GM19438 (cell line): ENCODE measurements at regions not wholly inside any gene's neighbourhood (a gene's known extent, or its start where the extent isn't known, plus 50 kb on each side); places are given as distances from the start of the nearest gene placed in this dataset.
"Not testable (repeated sequence)": the region's sequence is repeated elsewhere in the genome, so short reads cannot be mapped to it uniquely, and the experiment has no call there.

Source experiments
- ATAC-seq: cut with Tn5 transposase; IDR thresholded peaks from one replicate; pipeline ENCODE4 v1.9.1; 2021; ENCODE audit warnings: low read depth; ENCODE audit not compliant: unreplicated experiment

DNA sequence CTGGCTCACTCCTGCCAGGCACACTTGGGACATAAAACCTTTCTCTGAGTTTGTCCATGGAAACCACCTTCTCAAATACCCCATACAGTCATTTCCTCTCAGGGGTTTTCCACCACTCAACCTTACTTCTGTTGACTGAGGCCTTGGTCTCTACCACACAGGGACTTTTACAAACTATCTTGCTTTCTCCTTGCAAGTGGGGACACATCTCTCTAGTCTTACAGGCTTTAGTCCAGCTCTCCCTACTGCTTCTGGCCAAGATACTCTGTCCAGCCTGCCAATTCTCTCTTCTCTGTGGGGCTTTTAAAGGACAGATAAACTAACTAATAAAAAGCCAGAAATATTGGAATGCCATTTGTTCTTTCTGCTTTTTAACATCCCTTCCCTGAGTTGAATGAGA, 510.8 kb downstream of the TTLL7 start:
- peak; percentile 78 for ATAC-seq

DNA sequence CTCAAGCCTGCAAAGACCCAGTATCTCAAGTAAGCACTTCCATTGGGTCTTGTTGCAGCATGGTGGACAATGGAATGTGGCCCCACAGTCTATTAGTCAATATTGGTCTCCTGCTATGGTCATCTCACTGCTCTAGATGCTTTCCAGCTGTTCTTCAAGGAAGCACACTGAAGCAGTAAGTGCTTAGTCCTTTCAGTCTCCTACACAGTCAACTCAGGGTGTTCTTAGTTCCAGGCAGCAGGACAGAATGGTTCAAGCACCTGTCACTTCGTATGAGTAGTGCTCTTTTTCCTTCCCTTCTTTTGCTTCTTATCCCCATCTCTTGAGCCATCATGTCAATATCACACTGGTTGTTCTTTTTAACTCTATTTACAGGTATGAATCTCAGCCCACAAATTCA, 511.5 kb downstream of the TTLL7 start:
- ATAC-seq: peak; percentile 41

DNA sequence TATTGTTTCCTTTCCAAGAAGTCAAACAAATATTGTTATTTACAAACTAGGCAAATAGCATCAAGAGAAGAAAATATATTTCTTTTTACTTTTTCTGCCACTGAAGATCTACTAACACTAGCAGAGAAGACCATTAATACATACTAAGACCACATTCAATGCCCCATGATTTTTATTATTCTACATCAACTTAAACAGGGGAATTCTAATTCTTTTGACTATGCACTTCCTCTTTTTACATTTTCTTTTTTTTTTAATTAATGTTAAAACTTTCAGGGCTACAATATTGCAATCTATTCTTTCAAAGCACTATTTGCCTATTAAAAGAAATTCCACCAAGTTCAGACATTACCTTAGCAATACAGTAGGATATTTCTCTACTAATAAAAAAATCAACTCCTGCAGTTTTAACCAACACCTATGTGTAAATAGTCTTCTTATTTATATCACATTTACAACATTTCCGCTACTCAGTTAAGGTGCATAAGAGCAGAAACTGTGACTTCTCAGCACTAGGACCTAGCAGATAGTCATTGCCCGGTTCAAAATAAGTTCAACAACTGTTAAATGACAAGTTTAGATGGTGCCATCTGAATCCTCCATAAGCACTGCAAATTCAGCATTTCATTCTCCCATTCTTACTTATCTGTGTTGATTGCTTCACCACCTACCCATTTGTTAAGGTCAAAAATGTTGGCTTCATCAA, 513.5 kb downstream of the TTLL7 start:
- ATAC-seq: not testable (repeated sequence)

DNA sequence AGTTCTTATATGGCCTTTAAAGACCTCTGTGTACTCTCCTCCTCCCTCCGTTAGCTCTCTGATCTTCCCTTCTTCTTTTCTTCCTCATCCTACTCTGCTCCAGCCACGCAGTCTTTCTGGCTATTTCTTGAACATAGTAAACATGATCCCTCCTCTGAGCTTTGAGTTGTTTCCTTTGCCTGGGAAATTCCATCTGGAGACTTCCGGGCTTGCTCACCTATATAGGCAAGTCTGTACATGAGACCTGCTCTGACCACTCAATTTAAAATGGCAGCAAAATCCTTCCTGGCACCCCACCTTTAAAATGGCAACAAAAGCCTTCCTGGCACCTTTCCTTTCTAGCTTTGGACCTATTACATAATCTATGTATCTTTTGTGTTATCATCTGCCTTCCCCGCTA, 517.6 kb downstream of the TTLL7 start:
- not testable (repeated sequence) for ATAC-seq

DNA sequence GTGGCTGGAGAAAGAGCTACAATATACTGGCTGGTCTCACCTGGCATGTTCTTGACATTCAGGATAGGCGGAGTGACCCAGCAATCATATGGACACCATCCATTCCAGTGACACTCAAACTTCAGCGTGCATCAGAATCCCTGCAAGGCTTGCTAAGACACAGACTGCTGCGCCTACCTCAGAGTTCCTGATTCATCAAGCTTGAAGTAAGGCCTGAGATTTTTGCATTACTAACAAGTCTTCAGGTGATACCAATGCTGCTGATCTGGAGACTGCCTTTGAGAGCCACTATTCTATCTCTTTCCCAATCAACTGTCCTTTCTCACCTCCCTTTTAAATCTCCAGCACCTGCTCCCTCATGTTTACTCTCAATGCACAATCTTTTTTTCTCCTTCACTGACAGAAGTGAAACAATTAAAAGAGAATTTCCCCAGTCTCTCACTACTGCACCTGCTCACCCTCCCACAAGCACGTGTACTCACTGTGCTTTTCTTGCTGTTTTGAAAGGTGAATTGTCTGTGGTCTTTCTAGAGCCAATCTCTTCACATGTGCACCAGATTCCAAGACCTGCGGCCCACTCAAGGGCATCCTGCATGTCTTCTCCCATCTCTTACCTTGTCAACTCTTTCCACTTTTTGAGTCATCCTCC, 519.2 kb downstream of the TTLL7 start:
- peak; percentile 77 for ATAC-seq

DNA sequence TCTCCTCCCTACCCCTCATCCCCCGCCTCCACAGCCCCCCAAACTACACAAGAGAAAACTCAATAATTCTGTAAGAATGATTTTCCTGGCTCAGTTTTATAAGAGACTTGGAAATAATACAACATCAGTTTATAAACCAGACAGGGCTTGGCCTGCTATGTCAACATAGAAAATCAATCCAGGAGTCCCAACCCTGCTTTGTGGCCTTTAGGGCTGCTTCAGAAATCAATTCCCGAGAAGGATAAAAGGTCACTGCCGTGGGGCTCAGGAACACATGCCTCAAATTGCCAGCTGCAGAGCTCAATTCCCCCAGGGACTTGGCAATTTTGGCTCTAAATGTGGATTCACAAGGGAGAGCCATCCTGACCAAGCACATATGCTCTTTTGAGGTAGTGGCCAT, 520.8 kb downstream of the TTLL7 start:
- ATAC-seq: not testable (repeated sequence)

DNA sequence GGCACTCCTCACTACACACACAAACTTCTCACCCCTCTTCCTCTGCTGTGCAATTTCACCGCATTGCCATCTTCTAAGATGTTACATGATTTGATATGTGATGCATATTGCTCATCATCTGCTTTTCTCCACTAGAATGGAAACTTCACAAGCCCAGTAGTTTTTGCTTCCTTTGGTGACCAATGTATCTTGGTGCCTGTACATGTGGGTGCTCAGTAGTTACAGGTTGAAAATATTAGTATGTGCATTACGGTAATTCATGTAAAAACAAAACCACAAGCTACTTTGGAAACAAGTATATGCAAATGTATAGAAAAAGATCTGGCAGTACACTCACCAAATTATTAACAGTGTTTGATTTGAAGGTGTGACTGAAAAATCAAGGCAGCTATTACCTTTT, 522.4 kb downstream of the TTLL7 start:
- not testable (repeated sequence) for ATAC-seq

DNA sequence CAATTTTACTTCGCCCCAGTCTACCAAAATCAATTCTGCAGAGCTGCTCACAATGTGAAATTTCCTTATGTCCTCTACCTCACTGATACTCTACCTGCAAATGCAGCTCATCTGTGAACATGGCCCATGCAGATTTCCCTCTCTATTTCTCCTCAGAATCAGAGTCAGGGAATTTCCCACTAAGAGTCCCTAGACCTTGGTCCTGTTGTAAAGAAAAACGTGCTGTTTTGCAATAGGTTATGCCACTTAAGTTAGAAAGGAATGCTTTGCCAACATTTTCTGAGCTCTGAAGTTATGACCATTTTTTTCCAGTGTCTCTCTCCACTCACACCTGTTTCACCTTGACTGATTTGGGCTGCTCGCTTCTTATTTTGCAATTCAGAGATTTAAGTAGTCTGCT, 524.0 kb downstream of the TTLL7 start:
- not testable (repeated sequence) for ATAC-seq

DNA sequence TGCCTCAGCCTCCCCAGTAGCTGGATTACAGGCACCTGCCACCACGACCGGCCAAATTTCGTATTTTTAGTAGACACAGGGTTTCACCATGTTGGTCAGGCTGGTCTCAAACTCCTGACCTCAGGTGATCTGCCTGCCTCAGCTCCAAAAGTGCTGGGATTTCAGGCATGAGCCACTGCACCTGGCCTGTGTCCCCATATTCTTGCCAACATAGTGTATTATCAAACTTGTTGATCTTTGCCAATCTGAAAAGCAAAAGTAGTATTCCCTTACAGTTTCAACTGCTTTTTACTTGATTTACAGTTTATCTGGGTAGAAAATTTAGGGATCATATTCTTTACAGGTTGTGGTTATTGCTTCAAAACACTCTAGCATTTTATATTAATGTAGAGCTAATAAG, 524.9 kb downstream of the TTLL7 start:
- ATAC-seq: not testable (repeated sequence)

DNA sequence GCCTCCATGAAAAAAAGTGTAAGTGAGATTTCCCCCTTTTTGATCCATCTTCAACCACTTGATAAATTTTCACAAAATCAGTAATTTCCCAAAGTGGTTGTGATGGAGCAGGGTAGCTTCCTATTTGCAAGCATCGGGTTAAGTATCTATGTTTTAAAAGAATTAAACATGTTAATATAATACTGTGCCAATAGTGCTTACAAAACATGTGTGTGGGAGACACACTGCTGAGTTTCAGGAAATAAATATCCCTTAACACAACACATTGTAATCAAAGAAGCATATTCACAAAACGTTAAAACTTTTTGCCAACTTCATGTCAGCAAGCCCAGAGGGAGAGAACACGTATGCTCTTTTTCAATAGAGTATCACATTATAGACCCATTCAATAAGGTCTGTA, 526.9 kb downstream of the TTLL7 start:
- ATAC-seq: not testable (repeated sequence)

DNA sequence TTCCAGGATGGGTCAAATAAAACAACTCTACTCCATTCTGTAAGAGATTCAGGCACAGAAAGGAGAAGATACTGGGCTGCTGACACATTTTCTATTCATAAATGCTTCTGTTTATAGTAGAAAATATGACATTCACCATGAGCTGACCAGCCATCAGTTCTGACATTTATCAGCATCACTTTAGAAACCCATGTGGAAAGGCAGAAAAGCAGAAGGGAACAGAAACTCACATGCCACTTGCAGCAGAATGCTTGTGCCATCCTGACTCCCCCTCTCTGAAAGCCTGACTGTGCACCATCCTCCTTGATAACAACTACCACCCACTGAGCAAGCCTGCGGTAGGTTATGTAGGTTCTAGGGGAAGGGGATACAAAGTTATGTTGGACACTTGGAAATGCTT, 527.7 kb downstream of the TTLL7 start:
- ATAC-seq: not testable (repeated sequence)

DNA sequence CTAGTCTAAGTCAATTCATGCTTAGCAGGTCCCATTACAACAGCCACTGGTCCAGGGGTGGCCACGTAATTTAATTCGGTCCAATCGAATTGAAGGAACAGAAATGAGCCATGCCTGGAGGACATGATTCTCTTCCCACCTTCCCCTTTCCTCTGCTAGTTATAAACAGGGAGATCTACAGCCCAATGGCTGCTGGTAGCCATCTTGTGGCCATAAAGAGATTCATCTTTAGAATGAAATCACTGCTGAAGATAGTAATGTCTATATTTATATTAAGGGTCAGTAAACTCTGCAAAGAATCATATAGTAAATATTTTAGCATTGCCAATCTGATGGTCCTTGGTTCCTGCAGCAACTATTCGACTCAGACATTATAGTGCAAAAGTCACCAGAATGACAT, 530.6 kb downstream of the TTLL7 start:
- not testable (repeated sequence) for ATAC-seq

DNA sequence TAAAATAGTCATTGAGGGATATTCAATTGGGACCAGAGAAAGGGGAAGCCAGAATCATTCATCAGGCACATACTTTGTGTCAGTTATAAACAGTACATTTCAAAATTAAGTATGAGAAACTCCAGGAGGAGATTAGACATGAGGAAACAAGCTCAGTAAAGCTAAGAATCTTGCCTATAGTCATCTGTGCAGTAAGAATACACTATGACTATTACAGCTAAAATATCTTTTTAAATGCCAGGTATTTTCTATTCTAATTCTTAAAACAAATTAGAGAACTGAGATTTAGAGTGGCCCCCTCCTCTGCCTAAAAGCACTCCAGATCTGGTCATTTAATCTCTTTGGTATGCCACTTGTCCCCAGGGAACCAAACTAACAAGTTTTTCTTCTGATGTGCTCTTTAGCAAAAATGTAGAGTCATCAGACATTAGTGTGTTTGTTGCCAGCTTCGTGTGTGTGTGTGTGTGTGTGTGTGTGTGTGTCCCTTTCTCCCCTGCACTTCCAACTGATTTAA, 541.1 kb downstream of the TTLL7 start:
- not testable (repeated sequence) for ATAC-seq

DNA sequence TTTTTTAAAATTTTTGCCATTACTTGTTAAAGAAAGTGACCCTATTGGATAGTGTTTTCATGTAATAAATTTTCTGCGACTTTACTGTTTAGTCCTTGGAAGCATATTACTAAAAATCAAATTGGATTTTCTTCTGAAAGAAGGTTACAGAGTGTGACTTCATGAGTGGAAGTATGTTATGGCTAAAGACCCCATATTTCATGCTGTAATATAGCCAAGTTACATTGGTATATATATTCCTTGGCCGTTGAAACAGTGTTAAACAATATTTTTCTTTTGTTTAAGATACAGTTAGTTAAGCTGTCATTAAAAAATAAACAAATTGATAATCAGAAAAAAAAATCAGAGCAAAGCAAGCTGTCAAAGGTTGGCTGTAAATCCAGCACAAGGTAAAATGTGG, 541.7 kb downstream of the TTLL7 start:
- ATAC-seq: not testable (repeated sequence)

DNA sequence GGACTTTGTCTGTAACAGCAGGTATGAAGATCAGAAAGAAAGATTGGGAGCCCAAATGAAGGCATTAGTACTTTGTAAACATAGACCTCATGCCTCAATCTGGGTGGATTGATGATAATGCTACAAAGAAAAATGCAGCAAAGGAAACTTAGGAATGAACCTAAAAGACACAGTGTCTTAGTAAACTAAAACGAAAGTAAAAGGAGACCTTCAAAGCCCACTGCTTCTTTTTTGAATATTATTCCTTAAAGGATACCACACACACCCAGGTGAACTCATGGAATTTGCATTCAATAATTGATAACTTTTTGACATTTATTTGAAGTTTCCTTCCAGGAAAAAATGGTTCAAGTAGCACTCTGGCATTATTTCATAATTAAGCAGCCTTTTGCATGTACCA, 543.2 kb downstream of the TTLL7 start:
- not testable (repeated sequence) for ATAC-seq

DNA sequence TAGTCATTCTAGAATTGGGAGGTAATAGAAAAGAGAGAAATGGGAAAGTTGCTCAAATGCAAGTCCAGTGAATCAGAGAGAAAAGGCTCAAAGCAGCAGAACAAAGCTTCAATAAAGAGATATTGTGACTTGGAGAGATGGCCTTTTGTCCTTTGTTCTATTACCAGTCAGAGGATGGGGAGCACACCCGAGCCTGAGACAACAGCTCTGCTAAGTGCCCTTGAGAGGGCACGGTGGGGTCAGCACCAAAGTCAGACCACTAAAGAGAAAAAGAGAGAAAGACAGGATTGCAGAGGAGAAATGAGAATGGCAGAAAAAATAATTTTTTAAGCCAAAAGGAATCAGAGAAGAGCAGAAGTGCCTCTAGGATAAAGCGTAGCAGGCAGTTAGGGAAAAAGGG, 553.1 kb downstream of the TTLL7 start:
- ATAC-seq: not testable (repeated sequence)

DNA sequence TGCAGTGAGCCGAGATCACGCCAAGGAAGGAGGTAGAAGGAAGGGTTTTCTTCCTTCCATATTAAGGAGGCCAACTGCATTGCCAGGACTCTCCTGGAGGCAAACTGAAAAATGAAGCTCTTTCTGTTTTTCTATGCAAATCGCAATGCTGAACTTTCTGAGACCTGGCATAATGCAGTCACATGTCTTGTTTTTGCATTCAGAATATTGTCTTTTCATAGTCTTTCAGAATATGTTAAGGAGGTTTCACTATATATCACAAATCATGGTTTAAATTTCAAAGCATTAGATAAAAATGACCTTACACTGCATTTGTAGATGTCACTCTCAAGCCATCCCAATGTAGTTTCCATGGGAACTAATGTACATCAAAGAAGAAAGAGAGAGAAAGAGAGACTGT, 556.5 kb downstream of the TTLL7 start:
- ATAC-seq: not testable (repeated sequence)

DNA sequence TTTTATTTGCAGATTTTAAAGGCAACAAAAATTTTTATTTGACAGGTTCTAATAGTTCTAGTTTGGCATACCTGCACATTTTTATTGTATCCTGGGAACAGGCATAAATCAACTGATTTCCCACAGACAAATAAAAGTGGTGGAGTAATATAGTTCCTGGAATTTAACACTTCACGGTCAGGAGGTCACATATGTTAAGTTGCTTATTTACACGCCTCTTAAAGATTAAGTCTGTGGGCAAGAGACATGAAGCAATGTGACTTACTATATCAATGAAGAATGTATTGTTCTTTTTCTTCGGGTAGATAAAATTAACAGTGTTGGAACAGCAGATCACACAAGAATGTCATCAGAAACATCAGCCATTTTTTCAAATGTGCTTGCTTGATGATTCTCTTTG, 558.3 kb downstream of the TTLL7 start:
- not testable (repeated sequence) for ATAC-seq

DNA sequence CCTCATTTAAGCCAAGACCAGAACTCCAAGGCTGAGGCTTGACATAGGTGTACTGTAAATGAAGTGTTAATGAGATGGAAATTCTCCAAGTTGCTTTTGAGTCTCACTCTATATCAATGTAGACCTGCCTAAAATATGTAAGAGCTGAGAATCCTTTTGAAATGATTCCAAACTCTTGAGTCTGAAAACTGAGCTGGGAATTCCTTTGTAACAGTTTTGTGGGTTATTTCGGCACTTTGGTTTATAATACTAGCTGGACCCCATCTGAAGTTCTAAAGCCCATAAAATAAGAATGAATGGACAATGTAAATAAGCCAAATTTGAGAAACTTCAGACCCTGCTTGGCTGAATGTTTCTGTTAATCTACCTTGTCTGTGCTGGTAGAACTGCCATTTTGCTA, 558.9 kb downstream of the TTLL7 start:
- not testable (repeated sequence) for ATAC-seq

DNA sequence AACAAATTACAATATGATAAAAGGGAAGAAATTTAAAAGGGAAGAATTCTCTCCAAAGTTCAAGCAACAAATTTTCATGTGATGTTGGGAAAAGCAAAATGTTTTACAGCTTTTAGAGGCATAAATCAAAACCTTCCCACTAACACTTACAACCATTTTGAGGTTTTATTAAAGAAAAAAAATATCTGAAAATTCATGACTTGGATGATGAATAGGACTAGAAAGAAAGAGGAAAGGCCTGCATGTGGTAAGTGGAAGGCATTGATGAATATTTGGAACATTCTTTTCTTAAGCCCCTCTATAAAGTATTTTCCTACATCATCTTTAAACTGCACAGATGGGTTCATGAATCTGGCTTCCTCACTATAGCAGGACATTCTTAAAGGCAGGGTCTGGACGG, 560.6 kb downstream of the TTLL7 start:
- not testable (repeated sequence) for ATAC-seq

DNA sequence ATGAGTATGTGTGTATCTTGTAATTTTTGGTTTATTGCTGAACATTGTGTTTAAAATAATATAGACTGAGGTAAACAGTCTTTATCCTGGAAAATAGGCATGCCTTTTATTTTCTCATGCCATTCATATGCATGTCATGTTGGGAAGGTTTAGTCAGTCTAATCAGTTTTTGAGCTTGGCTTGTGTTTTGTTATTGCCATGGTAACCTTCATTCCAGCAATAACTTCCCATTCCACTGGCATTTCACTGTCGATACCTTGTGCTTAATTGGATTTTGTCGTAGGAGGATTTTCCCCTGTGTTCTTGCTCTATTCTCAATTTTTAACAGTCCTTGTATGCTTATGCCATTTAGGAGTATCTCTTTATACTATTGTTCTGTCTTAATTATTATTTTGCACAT, 563.6 kb downstream of the TTLL7 start:
- ATAC-seq: not testable (repeated sequence)

DNA sequence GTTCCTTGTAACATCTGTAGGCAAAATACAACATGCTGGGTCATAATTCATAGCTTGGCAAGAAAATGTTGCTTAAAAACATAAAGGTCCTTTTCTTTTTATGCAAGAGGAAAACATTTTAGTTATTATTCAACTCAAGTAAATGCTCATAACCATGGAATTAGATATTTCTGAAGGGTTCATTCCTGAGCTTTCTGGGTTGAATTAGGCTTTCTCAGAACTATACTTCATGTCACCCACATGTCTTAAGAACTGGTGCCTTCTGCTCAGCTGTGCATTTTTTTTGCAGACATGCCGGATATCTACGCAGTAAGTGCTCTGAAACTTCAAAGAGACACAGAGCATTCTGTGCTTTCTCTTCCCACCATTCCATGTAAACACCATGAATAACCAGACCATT, 571.4 kb downstream of the TTLL7 start:
- ATAC-seq: not testable (repeated sequence)
